Psoas muscle (tissue), 7 donors: ENCODE measurements at regions not wholly inside any gene's neighbourhood (a gene's known extent, or its start where the extent isn't known, plus 50 kb on each side); places are given as distances from the start of the nearest gene placed in this dataset.

ENCODE experiments used
- ATAC-seq, 4 donors: fragments of 200-7000 bp; cut with Tn5 transposase; one replicate each; pipeline ENCODE4 v1.9.1; 2020; ENCODE audit warnings: moderate library complexity in 3 of 4, mild to moderate bottlenecking in 2 of 4
- DNase-seq, 2 donors: peaks; one replicate each; pipeline ENCODE4 v3.0.0-alpha.2; 2020
- H3K27ac ChIP-seq: fragments of 200-600 bp; one replicate; pipeline ENCODE4 v1.8.0; 2022
- H3K27me3 ChIP-seq, 3 donors: fragments of 200-600 bp in 1 of 3; one replicate each; pipeline versions ENCODE4 v1.6.1 to v1.8.0; 2013 to 2022; ENCODE audit warnings: low read length in 2 of 3, mild to moderate bottlenecking in 2 of 3, moderate library complexity in 1 of 3; ENCODE audit not compliant: insufficient read depth in 3 of 3
- H3K36me3 ChIP-seq, 2 donors: fragments of 200-600 bp in 1 of 2; one replicate each; pipeline versions ENCODE4 v1.6.1 to v1.8.0; 2013 to 2022; ENCODE audit warnings: low read depth in 1 of 2, mild to moderate bottlenecking in 1 of 2, moderate library complexity in 1 of 2; ENCODE audit not compliant: insufficient read depth in 1 of 2
- H3K4me1 ChIP-seq: fragments of 200-600 bp; one replicate; pipeline ENCODE4 v1.8.0; 2022
- H3K4me3 ChIP-seq: fragments of 200-600 bp; one replicate; pipeline ENCODE4 v1.8.0; 2022; ENCODE audit warnings: mild to moderate bottlenecking
- H3K9me3 ChIP-seq: fragments of 200-600 bp; one replicate; pipeline ENCODE4 v1.8.0; 2022
- WGBS, 3 donors: extraction: QIAGEN DNeasy Blood & Tissue Kit; methylation state at CpG; one replicate each; pipeline versions ENCODE4 v1.1.6 to v1.1.7; 2013; 5-methylcytosine and 5-hydroxymethylcytosine counted together
- intact Hi-C, 2 donors: fragments of 100-400 bp; cut with DNase I; formaldehyde crosslinking; loops; one replicate each; pipeline versions ENCODE4 v1.11.0 to v1.14.2; 2022
- TF ChIP-seq, protein P1 (sequence below): fragments of 200-600 bp; IDR thresholded peaks from one replicate; pipeline ENCODE4 v1.8.0; 2022; ENCODE audit warnings: antibody characterized with exemption
- donor health status: healthy with polysubstance abuse.
- donor health status: DM: no; HTN: no; CAD: no; lungs with moderate emphysema.
- donor health status: Bipolar disorder and iron deficiency.
- donor health status: healthy.
- donor health status: DM: yes; HTN: yes; CAD: no.
- donor health status: DM: no; HTN: no; CAD: no.
- donor health status: DM: yes; HTN: yes; CAD: no.

DNA sequence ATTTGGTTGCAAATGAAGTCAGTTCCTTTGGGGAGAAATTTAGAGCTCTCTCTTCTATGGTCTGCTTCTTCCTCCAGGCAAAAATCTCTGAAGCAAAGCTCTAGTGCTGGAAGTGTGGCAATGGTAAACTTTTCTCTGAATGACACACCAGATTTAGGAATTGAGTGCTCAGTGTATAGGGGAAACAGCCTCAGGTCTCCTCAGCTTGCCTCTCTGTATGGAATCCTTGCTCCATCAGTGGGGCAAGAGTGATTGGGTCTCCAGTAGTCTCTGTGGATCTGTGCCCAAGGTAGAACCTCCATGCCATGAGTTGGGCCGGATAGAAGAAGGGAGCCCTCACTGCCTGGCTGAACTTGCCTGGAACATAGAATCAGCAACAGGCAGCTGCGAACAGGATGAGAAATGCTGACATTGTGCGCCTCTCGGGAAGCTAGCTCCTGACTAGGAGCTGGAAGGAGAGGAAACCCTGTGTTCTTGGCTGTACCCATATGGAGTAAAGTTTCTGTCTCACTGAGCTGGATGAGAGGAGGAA is 156.1 kb downstream of the WNT7A start:
- no peaks in the 10 kb centered on the region for H3K4me1 ChIP-seq
- TF ChIP-seq, protein P1, sequence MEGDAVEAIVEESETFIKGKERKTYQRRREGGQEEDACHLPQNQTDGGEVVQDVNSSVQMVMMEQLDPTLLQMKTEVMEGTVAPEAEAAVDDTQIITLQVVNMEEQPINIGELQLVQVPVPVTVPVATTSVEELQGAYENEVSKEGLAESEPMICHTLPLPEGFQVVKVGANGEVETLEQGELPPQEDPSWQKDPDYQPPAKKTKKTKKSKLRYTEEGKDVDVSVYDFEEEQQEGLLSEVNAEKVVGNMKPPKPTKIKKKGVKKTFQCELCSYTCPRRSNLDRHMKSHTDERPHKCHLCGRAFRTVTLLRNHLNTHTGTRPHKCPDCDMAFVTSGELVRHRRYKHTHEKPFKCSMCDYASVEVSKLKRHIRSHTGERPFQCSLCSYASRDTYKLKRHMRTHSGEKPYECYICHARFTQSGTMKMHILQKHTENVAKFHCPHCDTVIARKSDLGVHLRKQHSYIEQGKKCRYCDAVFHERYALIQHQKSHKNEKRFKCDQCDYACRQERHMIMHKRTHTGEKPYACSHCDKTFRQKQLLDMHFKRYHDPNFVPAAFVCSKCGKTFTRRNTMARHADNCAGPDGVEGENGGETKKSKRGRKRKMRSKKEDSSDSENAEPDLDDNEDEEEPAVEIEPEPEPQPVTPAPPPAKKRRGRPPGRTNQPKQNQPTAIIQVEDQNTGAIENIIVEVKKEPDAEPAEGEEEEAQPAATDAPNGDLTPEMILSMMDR: no peak
- no peak overlapping the region for H3K27ac ChIP-seq
- WGBS, 3 donors: 82 to 91% (median 87%) methylated on average over 4 of the region's 4 CpGs
- DNase-seq: no peak
- no peaks in the 10 kb centered on the region for H3K9me3 ChIP-seq
- H3K4me3 ChIP-seq: no peak overlapping the region
- no peaks in the 10 kb centered on the region for H3K36me3 ChIP-seq
- intact Hi-C loops: no loop called here
- ATAC-seq: no peak
- H3K27me3 ChIP-seq: no peaks in the 10 kb centered on the region

DNA sequence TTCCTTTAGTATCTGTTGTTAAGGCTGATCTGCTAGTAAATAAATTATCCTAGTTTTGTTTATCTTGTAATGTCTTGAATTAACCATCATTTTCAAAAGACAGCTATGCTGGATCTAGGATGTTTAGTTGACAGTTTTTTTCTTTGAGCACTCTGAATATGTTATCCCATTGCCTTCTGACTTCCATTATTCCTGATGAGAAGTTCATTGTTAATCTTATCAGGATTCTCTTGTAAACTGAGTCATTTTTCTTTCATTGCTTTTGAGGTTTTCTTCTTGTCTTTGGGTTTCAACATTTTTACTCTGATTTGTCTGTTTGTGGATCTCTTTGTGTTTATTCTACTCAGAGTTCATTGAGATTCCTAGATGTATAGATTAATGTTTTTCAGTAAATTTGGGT is 157.7 kb downstream of the WNT7A start:
- no peak overlapping the region for H3K27ac ChIP-seq
- H3K4me3 ChIP-seq: no peak overlapping the region
- intact Hi-C loops: no loop called here
- no peaks in the 10 kb centered on the region for H3K27me3 ChIP-seq
- H3K36me3 ChIP-seq: no peaks in the 10 kb centered on the region
- no peak for DNase-seq
- TF ChIP-seq, protein P1: no peak
- H3K4me1 ChIP-seq: no peaks in the 10 kb centered on the region
- no peaks in the 10 kb centered on the region for H3K9me3 ChIP-seq
- ATAC-seq: no peak

DNA sequence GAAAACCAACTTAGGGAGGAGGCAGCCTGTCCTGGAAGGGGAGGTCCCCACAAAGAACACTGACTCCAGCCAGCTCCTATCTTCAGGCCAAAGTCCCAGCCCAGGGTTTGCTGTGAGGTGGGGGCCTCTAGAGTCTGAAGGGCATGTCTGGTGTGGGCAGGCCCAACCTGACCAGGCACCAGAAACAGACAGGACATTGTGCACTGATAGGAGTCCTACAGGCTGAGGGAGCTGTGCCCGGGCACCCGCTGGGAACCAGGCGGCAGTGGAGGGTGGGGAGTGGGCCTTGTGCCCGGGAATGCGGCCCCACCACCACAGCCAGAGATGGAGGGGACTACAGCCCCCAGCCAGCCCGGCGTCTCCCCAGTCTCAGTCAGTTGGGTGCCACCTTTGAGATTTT is 161.4 kb downstream of the WNT7A start:
- intact Hi-C loops: no loop called here
- no peaks in the 10 kb centered on the region for H3K9me3 ChIP-seq
- ATAC-seq (no peak), DNase-seq (no peak)
- WGBS, 3 donors: 56 to 68% (median 59%) methylated on average over 7 of the region's 7 CpGs
- TF ChIP-seq, protein P1: no peak
- no peak overlapping the region for H3K4me3 ChIP-seq
- H3K27me3 ChIP-seq: no peaks in the 10 kb centered on the region
- H3K36me3 ChIP-seq: no peaks in the 10 kb centered on the region
- no peak overlapping the region for H3K27ac ChIP-seq
- H3K4me1 ChIP-seq: no peaks in the 10 kb centered on the region

DNA sequence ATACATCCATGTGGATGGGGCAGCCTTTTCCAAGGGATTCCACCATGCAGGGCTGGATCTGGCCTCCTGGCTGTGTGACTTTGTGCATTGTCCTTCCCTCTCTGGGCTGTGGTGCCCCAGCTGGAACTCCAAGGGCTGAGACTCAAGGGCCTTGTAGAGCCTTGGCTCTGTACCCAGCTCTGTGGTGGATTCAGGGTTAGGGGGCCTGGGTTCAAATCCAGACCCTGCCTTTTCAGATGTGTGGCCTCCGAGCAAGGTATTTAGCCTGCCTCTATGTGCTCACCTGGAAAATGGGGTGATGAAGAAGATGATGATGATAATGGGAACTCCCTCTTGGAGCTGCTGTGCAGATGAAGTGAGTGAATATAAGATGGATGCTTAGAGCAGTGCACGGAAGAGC is 161.9 kb downstream of the WNT7A start:
- intact Hi-C loops: no loop called here
- Histone ChIP-seq H3K4me3 (no peak overlapping the region), H3K27ac (no peak overlapping the region), H3K36me3 (no peaks in the 10 kb centered on the region), H3K27me3 (no peaks in the 10 kb centered on the region), H3K9me3 (no peaks in the 10 kb centered on the region), H3K4me1 (no peaks in the 10 kb centered on the region)
- WGBS, 3 donors: 77 to 85% (median 83%) methylated on average over 2 of the region's 2 CpGs
- DNase-seq: no peak
- TF ChIP-seq, protein P1: no peak
- ATAC-seq: no peak

DNA sequence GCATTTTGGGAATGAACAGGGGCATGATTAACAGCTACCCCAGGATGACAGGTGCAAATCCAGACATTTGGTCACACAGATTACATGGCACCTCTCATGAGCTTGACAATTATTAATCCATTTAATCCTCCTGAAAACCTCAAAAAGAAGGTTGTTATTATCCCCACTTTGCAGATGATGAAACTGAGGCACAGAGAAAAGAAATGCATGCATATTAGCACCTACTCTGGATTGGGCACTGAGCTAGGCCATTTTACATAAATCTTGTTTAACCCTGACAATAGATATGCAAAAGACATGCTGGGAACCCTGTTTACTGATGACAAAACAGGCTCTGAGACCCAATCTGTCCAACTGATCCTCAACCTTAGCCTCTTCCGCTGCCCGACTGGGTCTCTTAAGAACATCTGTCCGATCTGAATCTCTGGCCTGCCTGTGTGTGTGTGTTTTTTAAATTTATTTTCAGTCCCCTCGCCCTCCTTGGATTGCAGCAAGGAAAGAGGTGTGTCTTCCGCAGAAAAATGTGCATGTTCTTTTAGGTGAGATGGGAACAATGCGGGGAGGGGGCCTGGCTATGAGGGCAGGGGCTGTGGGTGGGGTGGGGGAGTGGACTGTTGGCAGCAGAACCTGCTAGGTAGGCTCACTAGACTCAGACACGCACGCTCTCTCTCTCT is 162.5 kb downstream of the WNT7A start:
- H3K4me3 ChIP-seq: no peak overlapping the region
- intact Hi-C loops: no loop called here
- H3K27me3 ChIP-seq: no peaks in the 10 kb centered on the region
- ATAC-seq (no peak), DNase-seq (no peak)
- TF ChIP-seq, protein P1: no peak
- H3K4me1 ChIP-seq: no peaks in the 10 kb centered on the region
- no peak overlapping the region for H3K27ac ChIP-seq
- no peaks in the 10 kb centered on the region for H3K36me3 ChIP-seq
- 72 to 78% (median 74%) methylated on average over 8 of the region's 8 CpGs for WGBS, 3 donors
- no peaks in the 10 kb centered on the region for H3K9me3 ChIP-seq
